SK-N-SH (cell line): ENCODE measurements at regions not wholly inside any gene's neighbourhood (a gene's known extent, or its start where the extent isn't known, plus 50 kb on each side); places are given as distances from the start of the nearest gene placed in this dataset.
A peak's percentile ranks its signal among the peaks of the same experiment; 100 is the strongest.

Source experiments
- CTCF ChIA-PET: fragments of 300-600, 350-600 bp; formaldehyde crosslinking; extraction: SDS; loops from one replicate; lab custom pipeline; 2021; lab: Yijun Ruan, JAX
- POLR2A ChIA-PET: fragments of 350-600 bp; sonication (Branson Sonifier 250); formaldehyde crosslinking; extraction: SDS; loops from one replicate; lab custom pipeline; 2020; ENCODE audit warnings: antibody characterized with exemption, inconsistent platforms; lab: Yijun Ruan, JAX
- DNase-seq: peaks from one replicate; pipeline ENCODE4 v3.0.0; 2012
- H2AFZ ChIP-seq: fragments of 200-600 bp; sonication (generic); 2 replicates; pipeline ENCODE4 v1.8.1; 2016; ENCODE audit warnings: antibody characterized with exemption, mild to moderate bottlenecking, low read depth
- H3F3A ChIP-seq: fragments of 200-600 bp; sonication (generic); replicated peaks from 2 replicates; pipeline ENCODE3; 2016; ENCODE audit warnings: antibody characterized with exemption, mild to moderate bottlenecking; ENCODE audit not compliant: insufficient read depth
- H3K27ac ChIP-seq, 2 experiments: fragments of 200-500 bp in 1 of 2; fragments of 200-600 bp in 1 of 2; sonication (Bioruptor generic) in 1 of 2; sonication (generic), shearing (Covaris generic) in 1 of 2; 2 replicates each; pipeline versions ENCODE4 v1.5.1 to v1.6.1; 2014 to 2016; ENCODE audit warnings: low read depth in 2 of 2, inconsistent platforms in 1 of 2, low read length in 1 of 2, mild to moderate bottlenecking in 1 of 2, mixed read lengths in 1 of 2
- H3K27me3 ChIP-seq: fragments of 200-600 bp; sonication (generic), shearing (Covaris generic); 2 replicates; pipeline ENCODE4 v1.6.1; 2016; ENCODE audit warnings: mixed run types; ENCODE audit not compliant: insufficient read depth
- H3K36me3 ChIP-seq, 2 experiments: fragments of 200-500 bp in 1 of 2; fragments of 200-600 bp in 1 of 2; sonication (Bioruptor generic) in 1 of 2; sonication (generic) in 1 of 2; replicated peaks in 1 of 2; 2 replicates each; pipeline versions ENCODE3 to v1.5.1; 2014 to 2016; ENCODE audit warnings: low read length in 1 of 2, mild to moderate bottlenecking in 1 of 2; ENCODE audit not compliant: insufficient read depth in 2 of 2, control insufficient read depth in 1 of 2
- H3K4me1 ChIP-seq, 2 experiments: fragments of 200-500 bp in 1 of 2; fragments of 200-600 bp in 1 of 2; sonication (Bioruptor generic) in 1 of 2; sonication (generic), shearing (Covaris generic) in 1 of 2; 2 replicates each; pipeline versions ENCODE4 v1.5.1 to v1.6.1; 2014 to 2016; ENCODE audit warnings: low read depth in 1 of 2, low read length in 1 of 2, mixed run types in 1 of 2; ENCODE audit not compliant: insufficient read depth in 2 of 2, control insufficient read depth in 1 of 2
- H3K4me2 ChIP-seq: fragments of 200-600 bp; sonication (generic), shearing (Covaris generic); 2 replicates; pipeline ENCODE4 v1.6.1; 2017; ENCODE audit warnings: mixed run types
- H3K4me3 ChIP-seq, 2 experiments: fragments of 200-500 bp in 1 of 2; fragments of 200-600 bp in 1 of 2; sonication (Bioruptor generic) in 1 of 2; sonication (generic), shearing (Covaris generic) in 1 of 2; 2 replicates each; pipeline versions ENCODE4 v1.5.1 to v1.8.1; 2014 to 2016; ENCODE audit warnings: low read depth in 2 of 2, inconsistent platforms in 1 of 2, low read length in 1 of 2, mild to moderate bottlenecking in 1 of 2, mixed read lengths in 1 of 2, moderate library complexity in 1 of 2
- H3K79me2 ChIP-seq: fragments of 200-600 bp; sonication (generic); 2 replicates; pipeline ENCODE4 v1.8.1; 2017; ENCODE audit warnings: mild to moderate bottlenecking; ENCODE audit not compliant: insufficient read depth
- H3K9ac ChIP-seq: fragments of 200-600 bp; sonication (generic); 2 replicates; pipeline ENCODE4 v1.6.1; 2017; ENCODE audit warnings: mixed run types
- H3K9me2 ChIP-seq: fragments of 200-600 bp; sonication (generic); 2 replicates; pipeline ENCODE4 v1.6.1; 2017; ENCODE audit warnings: mixed run types
- H3K9me3 ChIP-seq: fragments of 200-600 bp; sonication (generic); 2 replicates; pipeline ENCODE4 v1.6.1; 2017; ENCODE audit warnings: mixed run types, mild to moderate bottlenecking, moderate library complexity
- H4K20me1 ChIP-seq: fragments of 200-600 bp; sonication (generic); 2 replicates; pipeline ENCODE4 v1.6.1; 2017; ENCODE audit warnings: mild to moderate bottlenecking, mixed run types; ENCODE audit not compliant: insufficient read depth
- CTCF ChIP-seq: fragments of 200-600 bp; sonication (generic); IDR thresholded peaks from 2 replicates; pipeline ENCODE4 v1.6.1; 2017; ENCODE audit warnings: antibody characterized with exemption, mild to moderate bottlenecking, moderate library complexity
- FOXJ3 ChIP-seq: sonication (generic); formaldehyde crosslinking; IDR thresholded peaks from 2 replicates; pipeline ENCODE4 v1.5.1; 2020; ENCODE audit warnings: mild to moderate bottlenecking, missing genetic modification reagents
- FOXM1 ChIP-seq: IDR thresholded peaks from 2 replicates; pipeline ENCODE4 v1.4.0; 2012; ENCODE audit warnings: low read depth, mild to moderate bottlenecking
- GABPA ChIP-seq: IDR thresholded peaks from 2 replicates; pipeline ENCODE4 v1.4.0; 2012; ENCODE audit warnings: low read depth, mild to moderate bottlenecking
- IRF3 ChIP-seq: fragments of 150-350 bp; IDR thresholded peaks from 2 replicates; pipeline ENCODE4 v1.6.1; 2016; ENCODE audit warnings: mild to moderate bottlenecking, low read depth, low read length
- MAX ChIP-seq: IDR thresholded peaks from 2 replicates; pipeline ENCODE4 v1.4.0; 2012; ENCODE audit warnings: low read depth
- NFIC ChIP-seq: IDR thresholded peaks from 2 replicates; pipeline ENCODE4 v1.4.0; 2012; ENCODE audit warnings: borderline replicate concordance
- NRF1 ChIP-seq: IDR thresholded peaks from 2 replicates; pipeline ENCODE4 v1.6.1; 2012; ENCODE audit warnings: low read depth, mild to moderate bottlenecking, low read length
- RAD21 ChIP-seq: IDR thresholded peaks from 2 replicates; pipeline ENCODE4 v1.6.1; 2012; ENCODE audit warnings: mild to moderate bottlenecking, low read length
- RCOR1 ChIP-seq: fragments of 150-350 bp; IDR thresholded peaks from 2 replicates; pipeline ENCODE4 v1.6.1; 2017; ENCODE audit warnings: antibody characterized with exemption, low read length
- REST ChIP-seq: IDR thresholded peaks from 2 replicates; pipeline ENCODE4 v1.6.1; 2012; ENCODE audit warnings: mild to moderate bottlenecking, low read depth, low read length, moderate library complexity
- RXRA ChIP-seq: IDR thresholded peaks from 2 replicates; pipeline ENCODE4 v1.4.0; 2012; ENCODE audit warnings: low read depth, mild to moderate bottlenecking, borderline replicate concordance
- SIN3A ChIP-seq: IDR thresholded peaks from 2 replicates; pipeline ENCODE4 v1.6.1; 2012; ENCODE audit warnings: low read depth, mild to moderate bottlenecking, low read length, moderate library complexity, borderline replicate concordance
- SMC3 ChIP-seq: IDR thresholded peaks from 2 replicates; pipeline ENCODE4 v1.6.1; 2012; ENCODE audit warnings: low read depth, low read length, improper control_type of control experiment
- TCF12 ChIP-seq: IDR thresholded peaks from 2 replicates; pipeline ENCODE4 v1.4.0; 2012
- WGBS: methylation state at CpG from one replicate; pipeline ENCODE4 v1.1.6; 2017; ENCODE audit warnings: low lambda C conversion rate; 5-methylcytosine and 5-hydroxymethylcytosine counted together
- TF ChIP-seq, protein P1 (sequence below): IDR thresholded peaks from 2 replicates; pipeline ENCODE4; 2012

DNA sequence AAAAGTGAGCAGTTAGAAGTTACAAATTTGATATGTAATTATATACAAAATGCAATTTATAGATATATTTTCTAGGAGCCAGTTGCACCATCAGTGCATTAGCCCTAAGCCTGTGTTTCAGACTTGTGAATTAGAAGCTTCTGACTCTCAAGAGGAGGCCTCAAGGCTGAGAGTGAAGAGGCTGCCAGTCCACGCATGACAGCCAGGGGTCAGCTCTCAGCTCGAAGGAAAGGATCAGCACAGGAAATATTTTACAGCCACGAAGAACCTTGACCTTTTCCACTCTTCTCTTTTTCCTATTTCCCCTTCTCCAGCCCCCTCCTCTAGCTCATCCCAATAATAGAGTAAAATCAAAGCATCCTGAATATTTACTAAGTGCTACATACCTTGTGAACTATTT lies 642.4 kb downstream of the TRIML1 start:
- ChIA-PET CTCF (no interaction called here), POLR2A (no interaction called here)
- H3K4me3 ChIP-seq: no peak overlapping the region; a peak in 1 of 4 replicates
- no peaks in the 10 kb centered on the region for H3K79me2 ChIP-seq
- no peak overlapping the region for H3K4me2 ChIP-seq
- H3K9ac ChIP-seq: no peak overlapping the region
- H3K9me2 ChIP-seq: no peaks in the 10 kb centered on the region
- 25% methylated on average over 3 of the region's 3 CpGs for WGBS
- H3K27me3 ChIP-seq: peaks cover 4% of the 10 kb centered on the region; the same call in 1 of the 2 replicates
- no peaks in the 10 kb centered on the region for H4K20me1 ChIP-seq
- H3F3A ChIP-seq: no peaks in the 10 kb centered on the region
- H3K36me3 ChIP-seq: no peaks in the 10 kb centered on the region
- no peaks in the 10 kb centered on the region for H3K9me3 ChIP-seq
- H2AFZ ChIP-seq: no peak overlapping the region
- no peak overlapping the region for H3K27ac ChIP-seq
- TF ChIP-seq RXRA (no peak), SMC3 (peak; percentile 32; the same call in 1 of the 2 replicates), REST (no peak), CTCF (peak; percentile 51), RCOR1 (no peak), RAD21 (peak; percentile 39), SIN3A (no peak), TCF12 (no peak), NFIC (no peak), MAX (no peak)
- TF ChIP-seq, protein P1, sequence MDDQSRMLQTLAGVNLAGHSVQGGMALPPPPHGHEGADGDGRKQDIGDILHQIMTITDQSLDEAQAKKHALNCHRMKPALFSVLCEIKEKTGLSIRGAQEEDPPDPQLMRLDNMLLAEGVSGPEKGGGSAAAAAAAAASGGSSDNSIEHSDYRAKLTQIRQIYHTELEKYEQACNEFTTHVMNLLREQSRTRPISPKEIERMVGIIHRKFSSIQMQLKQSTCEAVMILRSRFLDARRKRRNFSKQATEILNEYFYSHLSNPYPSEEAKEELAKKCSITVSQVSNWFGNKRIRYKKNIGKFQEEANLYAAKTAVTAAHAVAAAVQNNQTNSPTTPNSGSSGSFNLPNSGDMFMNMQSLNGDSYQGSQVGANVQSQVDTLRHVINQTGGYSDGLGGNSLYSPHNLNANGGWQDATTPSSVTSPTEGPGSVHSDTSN: no peak
- peak; percentile 16 for DNase-seq
- H3K4me1 ChIP-seq: no peaks in the 10 kb centered on the region; a peak in 2 of 4 replicates

DNA sequence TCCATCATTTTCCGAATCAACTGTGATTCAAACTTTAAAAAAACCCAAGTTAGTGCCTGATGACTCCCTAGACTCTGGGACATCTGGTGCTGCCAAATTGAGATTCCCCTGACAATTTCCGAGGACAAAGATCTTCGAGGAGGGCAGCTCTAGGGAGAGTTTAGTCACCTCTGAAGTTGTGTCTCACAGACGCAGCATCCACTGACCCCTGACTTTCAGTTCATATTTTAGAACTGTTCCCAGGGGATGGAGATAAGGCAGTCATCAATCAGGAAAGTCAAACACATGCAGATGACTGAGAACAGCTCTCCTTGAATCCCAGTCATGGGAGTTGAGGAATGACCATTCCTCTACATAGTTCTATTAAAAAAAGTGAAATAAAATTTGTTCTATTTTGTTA lies 643.9 kb downstream of the TRIML1 start:
- Histone ChIP-seq H3K4me2 (no peak overlapping the region), H3K27ac (no peak overlapping the region), H2AFZ (no peak overlapping the region), H3K9ac (no peak overlapping the region), H3K27me3 (peaks cover 4% of the 10 kb centered on the region; the same call in 1 of the 2 replicates), H3K79me2 (no peaks in the 10 kb centered on the region), H3K9me2 (no peaks in the 10 kb centered on the region), H3K4me3 (no peak overlapping the region; a peak in 1 of 4 replicates), H3K9me3 (no peaks in the 10 kb centered on the region), H3K4me1 (no peaks in the 10 kb centered on the region; a peak in 2 of 4 replicates), H3K36me3 (no peaks in the 10 kb centered on the region), H4K20me1 (no peaks in the 10 kb centered on the region), H3F3A (no peaks in the 10 kb centered on the region)
- ChIA-PET POLR2A (no interaction called here), CTCF (interaction anchor here (0.8 kb wide), 1 partner anchor 341 kb away, joined by 4 read pairs; no protein-coding TSS in a partner anchor)
- 28% methylated on average over 4 of the region's 4 CpGs for WGBS
- no peak for DNase-seq
- TF ChIP-seq RXRA (no peak), FOXM1 (no peak), MAX (no peak), NRF1 (no peak), GABPA (no peak), IRF3 (no peak), FOXJ3 (CRISPR knock-in tag) (no peak), CTCF (no peak)
